Smooth muscle cell (in vitro differentiated cells): ENCODE measurements at regions not wholly inside any gene's neighbourhood (a gene's known extent, or its start where the extent isn't known, plus 50 kb on each side); places are given as distances from the start of the nearest gene placed in this dataset.

ENCODE experiments used
- DNase-seq: peaks from one replicate; lab custom pipeline; 2025; ENCODE audit not compliant: unreplicated experiment; lab: John Stamatoyannopoulos, UW
- H2AFZ ChIP-seq: fragments of 200-600 bp; sonication (generic); 2 replicates; pipeline ENCODE4 v1.6.0; 2016; ENCODE audit warnings: antibody characterized with exemption, low read depth, mild to moderate bottlenecking
- H3F3A ChIP-seq: fragments of 200-600 bp; sonication (generic); 2 replicates; pipeline ENCODE4 v1.6.0; 2017; ENCODE audit warnings: antibody characterized with exemption, low read depth
- H3K27ac ChIP-seq: fragments of 200-600 bp; sonication (generic); 2 replicates; pipeline ENCODE4 v1.5.1; 2016; ENCODE audit warnings: low read depth, mild to moderate bottlenecking
- H3K27me3 ChIP-seq: fragments of 200-600 bp; sonication (generic); 2 replicates; pipeline ENCODE4 v1.6.1; 2016; ENCODE audit warnings: low read depth, mild to moderate bottlenecking
- H3K36me3 ChIP-seq: fragments of 200-600 bp; sonication (generic); 2 replicates; pipeline ENCODE4 v1.5.1; 2016; ENCODE audit warnings: low read depth
- H3K4me1 ChIP-seq: fragments of 200-600 bp; sonication (generic); 2 replicates; pipeline ENCODE4 v1.5.1; 2016; ENCODE audit warnings: low read depth
- H3K4me2 ChIP-seq: fragments of 200-600 bp; sonication (generic); 2 replicates; pipeline ENCODE4 v1.6.0; 2016; ENCODE audit warnings: mild to moderate bottlenecking
- H3K4me3 ChIP-seq: fragments of 200-600 bp; sonication (generic); 2 replicates; pipeline ENCODE4 v1.5.1; 2016; ENCODE audit warnings: mild to moderate bottlenecking
- H3K79me2 ChIP-seq: fragments of 200-600 bp; sonication (generic); 2 replicates; pipeline ENCODE4 v1.6.0; 2016; ENCODE audit warnings: low read depth, mild to moderate bottlenecking
- H3K9ac ChIP-seq: fragments of 200-600 bp; sonication (generic); 2 replicates; pipeline ENCODE4 v1.6.0; 2016; ENCODE audit warnings: low read depth
- H3K9me3 ChIP-seq: fragments of 200-600 bp; sonication (generic); replicated peaks from 2 replicates; pipeline ENCODE4 v1.5.1; 2016; ENCODE audit warnings: low read depth
- H4K20me1 ChIP-seq: fragments of 200-600 bp; sonication (generic); 2 replicates; pipeline ENCODE4 v1.6.0; 2016; ENCODE audit warnings: low read depth
- CTCF ChIP-seq: fragments of 200-600 bp; sonication (generic); IDR thresholded peaks from 2 replicates; pipeline ENCODE4 v1.5.1; 2017; ENCODE audit warnings: borderline replicate concordance, mild to moderate bottlenecking, antibody characterized with exemption; ENCODE audit not compliant: insufficient read depth, poor library complexity, severe bottlenecking
- WGBS: methylation state at CpG from one replicate; pipeline ENCODE4 v1.1.7; 2016; ENCODE audit warnings: low lambda C conversion rate; 5-methylcytosine and 5-hydroxymethylcytosine counted together

GRCh38 chrX:107537815-107538214, 88.4 kb downstream of the FRMPD3 start:
- peak; percentile 67 for TF ChIP-seq CTCF
- Histone ChIP-seq H4K20me1 (no peaks in the 10 kb centered on the region), H3F3A (no peaks in the 10 kb centered on the region), H3K27ac (no peak overlapping the region), H3K79me2 (no peaks in the 10 kb centered on the region), H2AFZ (no peak overlapping the region), H3K9me3 (no peaks in the 10 kb centered on the region), H3K9ac (no peak overlapping the region), H3K27me3 (peaks cover 9% of the 10 kb centered on the region), H3K4me2 (no peak overlapping the region), H3K36me3 (no peaks in the 10 kb centered on the region), H3K4me1 (no peaks in the 10 kb centered on the region), H3K4me3 (no peak overlapping the region)
- DNase-seq = no peak
- WGBS = 21% methylated on average over 6 of the region's 6 CpGs

- Histone ChIP-seq H3F3A (no peaks in the 10 kb centered on the region), H3K27ac (no peak overlapping the region), H3K4me1 (no peaks in the 10 kb centered on the region), H3K4me3 (no peak overlapping the region), H4K20me1 (no peaks in the 10 kb centered on the region), H2AFZ (no peak overlapping the region), H3K36me3 (no peaks in the 10 kb centered on the region), H3K9me3 (no peaks in the 10 kb centered on the region), H3K9ac (no peak overlapping the region), H3K79me2 (no peaks in the 10 kb centered on the region), H3K27me3 (peaks cover 9% of the 10 kb centered on the region), H3K4me2 (no peak overlapping the region)
- WGBS = 93% methylated on average over 1 of the region's 1 CpG
- TF ChIP-seq CTCF = no peak
- DNase-seq = no peak
Measured at GRCh38 chrX:107541244-107541643, 87.1 kb upstream of the PRPS1 start.

GRCh38 chrX:107542040-107542439, 86.3 kb upstream of the PRPS1 start:
- no peak overlapping the region for H3K9ac ChIP-seq
- no peaks in the 10 kb centered on the region for H3K9me3 ChIP-seq
- no peak overlapping the region for H3K27ac ChIP-seq
- no peak for TF ChIP-seq CTCF
- H4K20me1 ChIP-seq = no peaks in the 10 kb centered on the region
- H3K79me2 ChIP-seq = no peaks in the 10 kb centered on the region
- H3K4me3 ChIP-seq = no peak overlapping the region
- H3K4me2 ChIP-seq = no peak overlapping the region
- H3K27me3 ChIP-seq = peaks cover 2% of the 10 kb centered on the region
- no peaks in the 10 kb centered on the region for H3K4me1 ChIP-seq
- DNase-seq = no peak
- no peak overlapping the region for H2AFZ ChIP-seq
- H3K36me3 ChIP-seq = no peaks in the 10 kb centered on the region
- H3F3A ChIP-seq = no peaks in the 10 kb centered on the region

- Histone ChIP-seq H4K20me1 (no peaks in the 10 kb centered on the region), H3K36me3 (no peaks in the 10 kb centered on the region), H3K4me2 (no peak overlapping the region), H3K9me3 (no peaks in the 10 kb centered on the region), H3K27ac (no peak overlapping the region), H2AFZ (no peak overlapping the region), H3F3A (no peaks in the 10 kb centered on the region), H3K4me3 (no peak overlapping the region), H3K9ac (no peak overlapping the region), H3K79me2 (no peaks in the 10 kb centered on the region), H3K4me1 (no peaks in the 10 kb centered on the region), H3K27me3 (no peaks in the 10 kb centered on the region)
- DNase-seq = no peak
- TF ChIP-seq CTCF = no peak
- WGBS = 12% methylated on average over 2 of the region's 2 CpGs
Measured at GRCh38 chrX:107542500-107542899, 85.8 kb upstream of the PRPS1 start.
